ENCODE measurements at regions not wholly inside any gene's neighbourhood (a gene's known extent, or its start where the extent isn't known, plus 50 kb on each side); places are given as distances from the start of the nearest gene placed in this dataset.

DNA sequence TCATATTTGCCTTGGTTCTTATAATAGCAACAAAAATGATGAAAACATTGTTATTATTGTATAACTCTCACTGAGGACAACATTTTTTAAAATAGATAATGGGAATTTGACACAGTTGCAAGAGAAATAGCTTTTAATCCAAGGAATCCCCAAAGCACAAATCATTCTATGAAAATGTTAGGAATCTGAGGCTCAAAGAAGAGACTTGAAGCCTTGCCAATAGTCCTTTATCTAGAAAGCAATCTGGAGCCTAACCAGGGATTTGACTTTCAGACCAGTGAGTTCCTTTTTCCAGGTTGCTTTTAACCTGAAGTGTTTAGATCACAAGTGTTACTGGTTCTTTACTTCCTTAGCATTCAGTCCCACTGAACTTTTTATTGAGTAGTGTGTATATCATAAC lies 574.5 kb upstream of the ZEB2 start:
- TF ChIP-seq, protein P1, sequence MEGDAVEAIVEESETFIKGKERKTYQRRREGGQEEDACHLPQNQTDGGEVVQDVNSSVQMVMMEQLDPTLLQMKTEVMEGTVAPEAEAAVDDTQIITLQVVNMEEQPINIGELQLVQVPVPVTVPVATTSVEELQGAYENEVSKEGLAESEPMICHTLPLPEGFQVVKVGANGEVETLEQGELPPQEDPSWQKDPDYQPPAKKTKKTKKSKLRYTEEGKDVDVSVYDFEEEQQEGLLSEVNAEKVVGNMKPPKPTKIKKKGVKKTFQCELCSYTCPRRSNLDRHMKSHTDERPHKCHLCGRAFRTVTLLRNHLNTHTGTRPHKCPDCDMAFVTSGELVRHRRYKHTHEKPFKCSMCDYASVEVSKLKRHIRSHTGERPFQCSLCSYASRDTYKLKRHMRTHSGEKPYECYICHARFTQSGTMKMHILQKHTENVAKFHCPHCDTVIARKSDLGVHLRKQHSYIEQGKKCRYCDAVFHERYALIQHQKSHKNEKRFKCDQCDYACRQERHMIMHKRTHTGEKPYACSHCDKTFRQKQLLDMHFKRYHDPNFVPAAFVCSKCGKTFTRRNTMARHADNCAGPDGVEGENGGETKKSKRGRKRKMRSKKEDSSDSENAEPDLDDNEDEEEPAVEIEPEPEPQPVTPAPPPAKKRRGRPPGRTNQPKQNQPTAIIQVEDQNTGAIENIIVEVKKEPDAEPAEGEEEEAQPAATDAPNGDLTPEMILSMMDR (IDR thresholded peaks at IDR 0.05; ENCODE audit: unreplicated experiment): no peak
- H3K27ac Mint-ChIP-seq: no peak overlapping the region
- H3K36me3 Mint-ChIP-seq (ENCODE audit: insufficient read depth): no peaks in the 10 kb centered on the region
- peaks cover 12% of the 10 kb centered on the region for H3K9me3 Mint-ChIP-seq (ENCODE audit: low read depth)
- peaks cover 5% of the 10 kb centered on the region for H3K4me1 Mint-ChIP-seq (ENCODE audit: low read depth)
- no peak overlapping the region for H3K4me3 Mint-ChIP-seq (ENCODE audit: low read depth)
- H3K27me3 Mint-ChIP-seq: no peaks in the 10 kb centered on the region
- no peak for DNase-seq (ENCODE audit: low spot score, unreplicated experiment)

DNA sequence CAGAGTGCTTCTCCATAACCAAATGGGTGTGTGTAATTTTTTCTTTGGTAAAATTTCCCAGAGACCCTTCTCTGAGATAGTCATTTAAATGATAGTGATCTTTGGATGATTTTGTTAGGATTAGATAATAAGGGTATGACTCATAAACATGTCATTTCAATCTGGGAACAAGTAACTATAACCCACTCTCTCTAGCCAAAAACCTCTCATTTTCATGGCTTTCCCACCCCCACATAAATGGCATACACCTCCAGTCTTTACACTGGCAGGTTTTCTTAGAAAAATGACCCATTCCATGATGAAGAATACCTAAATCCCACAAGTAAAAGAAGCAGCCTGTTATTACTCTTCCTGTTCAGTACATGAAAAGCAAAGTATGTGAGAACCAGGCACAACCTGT lies 572.0 kb upstream of the ZEB2 start:
- peaks cover 5% of the 10 kb centered on the region for H3K4me1 Mint-ChIP-seq (ENCODE audit: low read depth)
- H3K36me3 Mint-ChIP-seq (ENCODE audit: insufficient read depth): no peaks in the 10 kb centered on the region
- H3K27ac Mint-ChIP-seq: no peak overlapping the region

DNA sequence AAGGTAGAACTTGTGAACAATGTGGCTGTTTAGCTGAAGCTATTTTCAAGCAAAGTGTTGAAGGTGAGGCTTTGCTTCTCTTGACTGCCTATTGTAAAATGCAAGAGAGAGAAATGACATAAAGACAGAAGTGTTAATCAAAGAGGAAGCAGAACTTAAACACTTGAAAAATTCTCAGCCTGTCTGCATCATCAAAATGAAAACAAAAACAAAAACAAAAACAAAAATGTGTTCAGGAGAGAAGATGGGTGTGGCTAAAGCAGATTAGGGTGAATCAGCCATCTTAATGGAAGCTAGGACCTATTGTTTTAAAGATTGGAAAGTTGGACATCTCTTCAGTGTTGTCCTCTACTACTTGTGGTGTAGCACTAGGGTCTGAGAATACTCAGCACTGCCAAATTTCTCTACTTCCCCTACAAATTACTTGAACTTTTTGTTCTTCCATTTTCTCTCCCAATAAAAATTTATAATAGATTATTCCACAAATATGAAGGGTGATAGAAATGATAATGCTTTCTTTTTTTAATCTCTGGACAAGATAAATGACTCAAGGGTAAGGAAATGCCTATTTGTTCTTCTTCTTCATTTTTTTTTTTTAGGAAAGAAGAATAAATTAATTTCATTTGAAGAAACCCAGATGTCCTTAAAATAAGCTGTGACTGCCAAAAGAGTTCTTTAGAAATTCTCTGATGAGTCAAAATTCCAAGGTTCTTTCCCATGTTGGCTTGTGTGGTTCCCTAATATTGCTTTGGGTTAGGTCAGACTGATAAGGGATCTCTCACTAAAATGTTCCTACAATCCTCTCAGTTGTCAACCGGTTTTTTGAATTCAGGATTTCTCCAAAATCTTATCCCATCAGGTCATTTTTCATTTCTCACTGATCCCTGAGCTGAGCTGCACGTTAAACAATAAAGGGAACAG lies 571.2 kb upstream of the ZEB2 start:
- no peak for DNase-seq (ENCODE audit: low spot score, unreplicated experiment)
- Mint-ChIP-seq H3K4me1 (ENCODE audit: low read depth) (peaks cover 5% of the 10 kb centered on the region), H3K36me3 (ENCODE audit: insufficient read depth) (no peaks in the 10 kb centered on the region), H3K4me3 (ENCODE audit: low read depth) (no peak overlapping the region), H3K9me3 (ENCODE audit: low read depth) (peaks cover 12% of the 10 kb centered on the region), H3K27ac (no peak overlapping the region), H3K27me3 (no peaks in the 10 kb centered on the region)
- TF ChIP-seq, protein P1 (IDR thresholded peaks at IDR 0.05; ENCODE audit: unreplicated experiment): no peak

More for the DNA sequence above, 572.0 kb upstream of the ZEB2 start:
- Mint-ChIP-seq H3K9me3 (ENCODE audit: low read depth) (peaks cover 12% of the 10 kb centered on the region), H3K4me3 (ENCODE audit: low read depth) (no peak overlapping the region), H3K27me3 (no peaks in the 10 kb centered on the region)
- DNase-seq (ENCODE audit: low spot score, unreplicated experiment): no peak
- TF ChIP-seq, protein P1 (IDR thresholded peaks at IDR 0.05; ENCODE audit: unreplicated experiment): no peak

DNA sequence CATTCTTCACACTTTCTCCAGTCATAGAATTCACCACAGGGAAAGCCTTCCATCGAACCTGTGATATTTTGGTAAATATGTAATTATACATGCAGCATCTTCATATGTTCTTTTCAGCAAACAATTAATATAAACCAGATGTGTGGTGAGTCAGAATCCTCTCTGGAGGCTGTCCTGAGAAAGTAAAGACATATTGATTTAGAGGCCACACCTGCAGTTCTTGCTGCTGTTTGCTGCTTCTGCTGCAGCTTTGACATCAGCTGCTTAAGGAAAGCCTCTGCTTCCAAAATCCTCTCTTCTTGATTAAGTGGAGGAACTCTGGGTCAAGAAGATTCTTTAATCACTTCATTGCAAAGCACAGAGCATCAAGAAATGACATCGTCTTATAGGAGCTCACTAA lies 568.8 kb upstream of the ZEB2 start:
- no peak overlapping the region for H3K4me3 Mint-ChIP-seq (ENCODE audit: low read depth)
- no peaks in the 10 kb centered on the region for H3K36me3 Mint-ChIP-seq (ENCODE audit: insufficient read depth)
- H3K27ac Mint-ChIP-seq: no peak overlapping the region
- H3K27me3 Mint-ChIP-seq: peaks cover 3% of the 10 kb centered on the region
- peaks cover 6% of the 10 kb centered on the region for H3K9me3 Mint-ChIP-seq (ENCODE audit: low read depth)
- TF ChIP-seq, protein P1 (IDR thresholded peaks at IDR 0.05; ENCODE audit: unreplicated experiment): no peak
- H3K4me1 Mint-ChIP-seq (ENCODE audit: low read depth): peaks cover 4% of the 10 kb centered on the region
- DNase-seq (ENCODE audit: low spot score, unreplicated experiment): no peak

DNA sequence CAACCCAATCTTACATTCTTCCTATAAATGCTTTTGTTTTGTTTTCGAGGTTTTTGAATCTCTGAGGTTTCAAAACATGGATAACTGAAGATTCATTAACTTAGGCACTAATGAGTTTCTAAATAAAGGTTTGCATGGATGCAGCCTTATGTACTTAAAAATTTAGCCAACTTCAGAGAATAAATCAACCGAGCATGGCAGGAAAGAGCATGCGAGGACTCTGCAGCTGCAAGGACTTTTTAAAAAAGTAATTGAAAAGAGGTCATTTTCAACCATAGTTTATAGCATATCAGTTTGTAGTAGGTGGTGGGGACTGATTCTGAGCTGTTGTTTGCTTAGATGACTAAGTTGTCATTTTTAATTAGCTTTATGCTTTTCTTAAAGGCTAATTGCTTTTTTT lies 567.0 kb upstream of the ZEB2 start:
- Mint-ChIP-seq H3K4me1 (ENCODE audit: low read depth) (peaks cover 4% of the 10 kb centered on the region), H3K27me3 (peaks cover 3% of the 10 kb centered on the region), H3K9me3 (ENCODE audit: low read depth) (peaks cover 6% of the 10 kb centered on the region), H3K27ac (no peak overlapping the region), H3K4me3 (ENCODE audit: low read depth) (no peak overlapping the region), H3K36me3 (ENCODE audit: insufficient read depth) (no peaks in the 10 kb centered on the region)
- no peak for DNase-seq (ENCODE audit: low spot score, unreplicated experiment)
- TF ChIP-seq, protein P1 (IDR thresholded peaks at IDR 0.05; ENCODE audit: unreplicated experiment): no peak

Data from progenitor cell of endocrine pancreas (in vitro differentiated cells).